ENCODE measurements at regions not wholly inside any gene's neighbourhood (a gene's known extent, or its start where the extent isn't known, plus 50 kb on each side); places are given as distances from the start of the nearest gene placed in this dataset.

GRCh38 chr16:52320930-52321439 lies 226.0 kb downstream of the TOX3 start:
- no peak for DNase-seq (ENCODE audit: low spot score)
- Histone ChIP-seq H3K9me3 (no peaks in the 10 kb centered on the region), H3K36me3 (no peaks in the 10 kb centered on the region), H3K27me3 (no peaks in the 10 kb centered on the region), H3K4me3 (no peak overlapping the region), H3K4me1 (no peaks in the 10 kb centered on the region), H3K27ac (no peak overlapping the region)
- no peak for TF ChIP-seq CTCF (IDR thresholded peaks at IDR 0.05)

GRCh38 chr16:52318302-52319009 lies 228.5 kb downstream of the TOX3 start:
- no peak overlapping the region for H3K27ac ChIP-seq

GRCh38 chr16:52316241-52316640 lies 230.7 kb downstream of the TOX3 start:
- DNase-seq (ENCODE audit: low spot score), result no peak
- Histone ChIP-seq H3K27ac (no peak overlapping the region), H3K27me3 (no peaks in the 10 kb centered on the region), H3K4me3 (no peak overlapping the region), H3K4me1 (no peaks in the 10 kb centered on the region), H3K36me3 (no peaks in the 10 kb centered on the region), H3K9me3 (no peaks in the 10 kb centered on the region)
- no peak for TF ChIP-seq CTCF (IDR thresholded peaks at IDR 0.05)

More at GRCh38 chr16:52318302-52319009, 228.5 kb downstream of the TOX3 start:
- no peaks in the 10 kb centered on the region for H3K27me3 ChIP-seq
- TF ChIP-seq CTCF (IDR thresholded peaks at IDR 0.05), result no peak
- no peaks in the 10 kb centered on the region for H3K4me1 ChIP-seq
- no peaks in the 10 kb centered on the region for H3K9me3 ChIP-seq
- no peak overlapping the region for H3K4me3 ChIP-seq
- DNase-seq (ENCODE audit: low spot score), result no peak
- H3K36me3 ChIP-seq, result no peaks in the 10 kb centered on the region

- DNase-seq (ENCODE audit: low spot score), result no peak
- no peak overlapping the region for H3K4me3 ChIP-seq
- H3K36me3 ChIP-seq, result no peaks in the 10 kb centered on the region
- no peaks in the 10 kb centered on the region for H3K9me3 ChIP-seq
- no peak overlapping the region for H3K27ac ChIP-seq
- H3K27me3 ChIP-seq, result no peaks in the 10 kb centered on the region
- no peaks in the 10 kb centered on the region for H3K4me1 ChIP-seq
- no peak for TF ChIP-seq CTCF (IDR thresholded peaks at IDR 0.05)
Observed at GRCh38 chr16:52312716-52313115, 234.2 kb downstream of the TOX3 start.

- no peak for DNase-seq (ENCODE audit: low spot score)
- Histone ChIP-seq H3K4me3 (no peak overlapping the region), H3K4me1 (no peaks in the 10 kb centered on the region), H3K9me3 (no peaks in the 10 kb centered on the region), H3K27ac (no peak overlapping the region), H3K36me3 (no peaks in the 10 kb centered on the region), H3K27me3 (no peaks in the 10 kb centered on the region)
- no peak for TF ChIP-seq CTCF (IDR thresholded peaks at IDR 0.05)
Observed at GRCh38 chr16:52309446-52310416, 237.2 kb downstream of the TOX3 start.
